ENCODE measurements at regions not wholly inside any gene's neighbourhood (a gene's known extent, or its start where the extent isn't known, plus 50 kb on each side); places are given as distances from the start of the nearest gene placed in this dataset.

- Histone ChIP-seq H3K9me2 (ENCODE audit: insufficient read depth, low read length) (no peaks in the 10 kb centered on the region; the same call in 1 of the 2 replicates), H3K4me3 (ENCODE audit: low read depth, low read length, poor library complexity, severe bottlenecking) (no peak overlapping the region), H3K27ac (ENCODE audit: low read depth, low read length, poor library complexity, severe bottlenecking) (no peak overlapping the region), H3K36me3 (ENCODE audit: insufficient read depth, low read length) (no peaks in the 10 kb centered on the region), H3K79me2 (ENCODE audit: insufficient read depth, low read depth, low read length) (no peaks in the 10 kb centered on the region), H3K4me2 (ENCODE audit: low read length) (no peak overlapping the region), H3K4me1 (ENCODE audit: insufficient read depth, low read length, poor library complexity, severe bottlenecking) (no peaks in the 10 kb centered on the region), H4K20me1 (ENCODE audit: insufficient read depth, low read length) (no peaks in the 10 kb centered on the region), H3K9me3 (ENCODE audit: low read length) (no peaks in the 10 kb centered on the region), H2AFZ (ENCODE audit: low read length) (no peak overlapping the region)
- no TSS peak for BruUV-seq (replicated peaks)
- TF ChIP-seq EZH2phosphoT487 (IDR thresholded peaks at IDR 0.05; ENCODE audit: borderline replicate concordance, low read depth, low read length) (no peak), CTCF (conservative IDR thresholded peaks at IDR 0.05; ENCODE audit: low read length) (no peak)
- intact Hi-C loops (cut with micrococcal nuclease; ENCODE audit: unreplicated experiment) = no loop called here
- DNase-seq (ENCODE audit: low spot score) = no peak
- ChIA-PET CTCF (ENCODE audit: unreplicated experiment) (no interaction called here), POLR2A (interaction anchor here (1.8 kb wide), 1 partner anchor 9 kb away, joined by 4 read pairs; no protein-coding TSS in a partner anchor)
Measured at GRCh38 chr5:44637916-44638869, 170.6 kb upstream of the MRPS30 start.

DNA sequence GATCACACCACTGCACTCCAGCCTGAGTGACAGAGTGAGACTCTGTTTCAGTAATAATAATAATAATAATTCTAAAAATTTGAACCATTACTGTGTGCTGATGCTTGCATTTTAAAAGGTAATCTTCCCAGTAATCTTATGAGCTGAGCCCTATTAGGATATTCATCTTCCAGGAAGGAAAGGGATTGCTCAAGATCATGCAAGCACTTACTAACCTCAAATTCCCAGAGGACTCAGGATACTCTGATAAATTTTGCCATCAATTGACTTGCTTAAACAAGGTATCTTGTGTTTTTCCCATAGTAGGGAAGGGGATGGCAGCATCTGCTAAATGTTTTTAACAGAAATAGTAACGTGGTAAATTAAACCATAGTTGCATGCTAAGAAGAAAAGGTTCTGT is 176.4 kb upstream of the MRPS30 start:
- H3K4me3 ChIP-seq (ENCODE audit: low read depth, low read length, poor library complexity, severe bottlenecking) = no peak overlapping the region
- no peaks in the 10 kb centered on the region for H4K20me1 ChIP-seq (ENCODE audit: insufficient read depth, low read length)
- POLR2A ChIA-PET = no interaction called here
- no peak for DNase-seq (ENCODE audit: low spot score)
- H3K4me2 ChIP-seq (ENCODE audit: low read length) = no peak overlapping the region
- BruUV-seq (replicated peaks) = no TSS peak
- CTCF ChIA-PET (ENCODE audit: unreplicated experiment) = no interaction called here
- intact Hi-C loops (cut with micrococcal nuclease; ENCODE audit: unreplicated experiment) = no loop called here
- TF ChIP-seq CTCF (conservative IDR thresholded peaks at IDR 0.05; ENCODE audit: low read length) = no peak
- no peak for TF ChIP-seq EZH2phosphoT487 (IDR thresholded peaks at IDR 0.05; ENCODE audit: borderline replicate concordance, low read depth, low read length)
- no peaks in the 10 kb centered on the region for H3K9me3 ChIP-seq (ENCODE audit: low read length)
- no peaks in the 10 kb centered on the region for H3K36me3 ChIP-seq (ENCODE audit: insufficient read depth, low read length)
- H3K4me1 ChIP-seq (ENCODE audit: insufficient read depth, low read length, poor library complexity, severe bottlenecking) = no peaks in the 10 kb centered on the region
- H2AFZ ChIP-seq (ENCODE audit: low read length) = no peak overlapping the region
- H3K27ac ChIP-seq (ENCODE audit: low read depth, low read length, poor library complexity, severe bottlenecking) = no peak overlapping the region
- no peaks in the 10 kb centered on the region for H3K79me2 ChIP-seq (ENCODE audit: insufficient read depth, low read depth, low read length)
- H3K9me2 ChIP-seq (ENCODE audit: insufficient read depth, low read length) = no peaks in the 10 kb centered on the region; the same call in 1 of the 2 replicates

DNA sequence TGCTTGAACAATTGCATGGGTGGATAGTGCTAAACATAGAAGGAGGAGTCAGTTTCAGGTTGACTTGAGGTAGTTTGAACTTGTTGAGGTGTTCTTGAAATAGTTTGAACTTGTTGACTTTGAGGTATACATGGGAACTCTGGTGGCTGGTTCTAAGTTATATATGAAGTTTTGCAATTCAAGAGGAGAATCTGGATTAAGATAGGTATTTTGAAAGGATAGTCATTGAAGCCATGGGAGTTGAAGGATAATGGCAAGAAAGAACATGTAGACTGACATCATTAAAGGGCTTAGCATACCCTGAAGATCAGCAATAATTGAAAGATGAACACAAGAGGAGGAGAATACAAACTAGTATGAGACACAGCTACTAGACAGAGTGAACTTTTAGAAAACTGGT is 181.9 kb upstream of the MRPS30 start:
- no peaks in the 10 kb centered on the region for H3K4me1 ChIP-seq (ENCODE audit: insufficient read depth, low read length, poor library complexity, severe bottlenecking)
- no peaks in the 10 kb centered on the region for H3K79me2 ChIP-seq (ENCODE audit: insufficient read depth, low read depth, low read length)
- H3K9me2 ChIP-seq (ENCODE audit: insufficient read depth, low read length) = no peaks in the 10 kb centered on the region
- BruUV-seq (replicated peaks) = no TSS peak
- DNase-seq (ENCODE audit: low spot score) = no peak
- no peaks in the 10 kb centered on the region for H3K36me3 ChIP-seq (ENCODE audit: insufficient read depth, low read length)
- no peak overlapping the region for H3K27ac ChIP-seq (ENCODE audit: low read depth, low read length, poor library complexity, severe bottlenecking)
- H3K4me2 ChIP-seq (ENCODE audit: low read length) = no peak overlapping the region
- POLR2A ChIA-PET = no interaction called here
- no peak for TF ChIP-seq EZH2phosphoT487 (IDR thresholded peaks at IDR 0.05; ENCODE audit: borderline replicate concordance, low read depth, low read length)
- TF ChIP-seq CTCF (conservative IDR thresholded peaks at IDR 0.05; ENCODE audit: low read length) = no peak
- no peak overlapping the region for H3K4me3 ChIP-seq (ENCODE audit: low read depth, low read length, poor library complexity, severe bottlenecking)
- CTCF ChIA-PET (ENCODE audit: unreplicated experiment) = no interaction called here
- H3K9me3 ChIP-seq (ENCODE audit: low read length) = no peaks in the 10 kb centered on the region
- H2AFZ ChIP-seq (ENCODE audit: low read length) = no peak overlapping the region
- no peaks in the 10 kb centered on the region for H4K20me1 ChIP-seq (ENCODE audit: insufficient read depth, low read length)
- intact Hi-C loops (cut with micrococcal nuclease; ENCODE audit: unreplicated experiment) = no loop called here

Data from OCI-LY7 (cell line).